ENCODE measurements at regions not wholly inside any gene's neighbourhood (a gene's known extent, or its start where the extent isn't known, plus 50 kb on each side); places are given as distances from the start of the nearest gene placed in this dataset.
"Not testable (repeated sequence)": the region's sequence is repeated elsewhere in the genome, so short reads cannot be mapped to it uniquely, and the experiment has no call there.

- not testable (repeated sequence) for DNase-seq (ENCODE audit: low spot score)
Observed at GRCh38 chr4:49117951-49118350, 131.9 kb downstream of the CWH43 start.

DNA sequence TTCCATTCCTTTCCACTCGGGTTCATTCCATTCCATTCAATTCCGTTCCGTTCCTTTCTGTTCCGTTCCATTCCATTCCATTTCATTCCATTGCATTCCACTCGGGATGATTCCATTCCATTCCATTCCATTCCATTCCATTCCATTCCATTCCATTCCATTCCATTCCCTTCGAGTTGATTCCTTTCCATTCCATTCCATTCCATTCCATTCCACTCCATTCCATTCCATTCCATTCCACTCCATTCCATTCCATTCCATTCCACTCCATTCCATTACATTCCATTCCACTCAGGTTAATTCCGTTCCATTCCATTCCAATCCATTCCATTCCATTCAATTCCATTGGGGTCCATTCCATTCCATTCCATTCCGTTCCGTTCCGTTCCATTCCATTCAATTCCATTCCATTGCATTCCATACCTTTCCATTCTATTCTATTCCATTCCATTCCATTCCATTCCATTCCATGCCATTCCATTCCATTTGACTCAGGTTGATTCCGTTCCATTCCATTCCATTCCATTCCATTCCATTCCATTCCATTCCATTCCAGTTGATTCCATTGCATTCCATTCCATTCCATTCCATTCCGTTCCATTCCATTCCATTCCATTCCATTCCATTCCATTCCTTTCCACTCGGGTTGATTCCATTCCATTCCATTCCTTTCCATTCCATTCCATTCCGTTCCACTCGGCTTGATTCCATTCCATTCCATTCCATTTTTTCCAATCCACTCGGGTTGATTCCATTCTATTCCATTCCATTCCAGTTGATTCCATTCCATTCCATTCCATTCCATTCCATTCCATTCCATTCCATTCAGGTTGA lies 132.5 kb downstream of the CWH43 start:
- not testable (repeated sequence) for DNase-seq (ENCODE audit: low spot score)

DNA sequence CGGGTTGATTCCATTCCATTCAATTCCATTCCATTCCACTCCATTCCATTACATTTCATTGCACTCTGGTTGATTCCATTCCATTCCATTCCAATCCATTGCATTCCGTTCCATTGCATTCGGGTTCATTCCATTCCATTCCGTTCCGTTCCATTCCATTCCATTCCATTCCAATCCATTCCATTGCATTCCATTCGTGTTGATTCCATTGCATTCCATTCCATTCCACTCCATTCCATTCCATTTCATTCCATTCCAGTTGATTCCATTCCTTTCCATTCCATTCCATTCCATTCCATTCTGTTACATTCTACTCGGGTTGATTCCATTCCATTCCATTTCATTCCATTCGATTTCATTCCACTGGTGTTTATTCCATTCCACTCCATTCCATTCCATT lies 133.3 kb downstream of the CWH43 start:
- not testable (repeated sequence) for DNase-seq (ENCODE audit: low spot score)

DNA sequence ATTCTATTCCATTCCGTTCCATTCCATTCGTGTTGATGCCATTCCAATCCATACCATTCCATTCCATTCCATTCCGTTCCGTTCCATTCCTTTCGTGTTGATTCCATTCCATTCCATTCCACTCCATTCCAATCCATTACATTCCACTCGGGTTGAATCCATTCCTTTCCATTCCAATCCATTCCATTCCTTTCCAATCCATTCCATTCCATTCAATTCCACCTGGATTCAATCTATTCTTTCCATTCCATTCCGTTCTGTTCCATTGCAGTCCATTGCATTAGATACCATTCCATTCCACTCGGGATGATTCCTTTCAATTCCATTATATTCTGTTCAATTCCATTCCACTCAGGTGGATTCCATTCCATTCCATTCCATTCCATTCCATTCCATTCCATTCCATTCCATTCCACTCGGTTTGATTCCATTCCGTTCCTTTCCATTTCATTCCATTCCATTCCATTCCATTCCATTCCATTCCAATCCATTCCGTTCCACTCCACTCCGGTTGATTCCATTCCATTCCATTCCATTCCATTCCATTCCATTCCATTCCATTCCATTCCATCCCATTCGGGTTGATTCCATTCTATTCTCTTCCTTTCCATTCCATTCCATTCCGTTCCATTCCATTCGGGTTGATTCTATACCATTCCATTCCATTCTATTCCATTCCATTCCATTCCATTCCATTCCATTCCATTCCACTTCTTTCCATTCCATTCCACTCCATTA lies 134.1 kb downstream of the CWH43 start:
- DNase-seq (ENCODE audit: low spot score), result not testable (repeated sequence)

GRCh38 chr4:49120804-49121203 lies 134.7 kb downstream of the CWH43 start:
- DNase-seq (ENCODE audit: low spot score), result not testable (repeated sequence)

- DNase-seq (ENCODE audit: low spot score), result not testable (repeated sequence)
Observed at GRCh38 chr4:49126443-49126842, 140.4 kb downstream of the CWH43 start.

DNA sequence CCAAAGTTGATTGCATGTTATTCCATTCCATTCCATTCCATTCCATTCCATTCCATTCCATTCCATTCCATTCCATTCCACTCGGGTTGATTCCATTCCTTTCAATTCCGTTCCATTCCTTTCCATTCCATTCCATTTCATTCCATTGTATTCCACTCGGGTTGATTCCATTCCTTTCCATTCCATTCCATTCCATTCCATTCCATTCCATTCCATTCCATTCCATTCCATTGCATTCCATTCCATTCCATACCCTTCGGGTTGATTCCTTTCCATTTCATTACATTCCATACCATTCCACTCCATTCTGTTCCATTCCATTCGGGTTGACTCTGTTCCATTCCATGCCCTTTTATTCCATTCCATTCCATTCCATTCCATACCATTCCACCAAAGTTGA lies 140.8 kb downstream of the CWH43 start:
- not testable (repeated sequence) for DNase-seq (ENCODE audit: low spot score)

DNA sequence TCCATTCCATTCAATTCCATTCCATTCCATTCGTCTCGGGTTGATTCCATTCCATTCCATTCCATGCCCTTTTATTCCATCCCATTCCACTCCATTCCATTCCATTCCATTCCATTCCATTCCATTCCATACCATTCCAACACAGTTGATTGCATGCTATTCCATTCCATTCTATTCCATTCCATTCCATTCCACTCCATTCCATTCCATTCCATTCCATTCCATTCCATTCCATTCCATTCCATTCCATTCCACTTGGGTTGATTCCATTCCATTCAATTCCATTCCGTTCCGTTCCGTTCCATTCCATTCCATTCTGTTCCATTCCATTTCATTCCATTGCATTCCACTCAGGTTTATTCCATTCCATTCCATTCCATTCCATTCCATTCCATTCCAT lies 143.3 kb downstream of the CWH43 start:
- not testable (repeated sequence) for DNase-seq (ENCODE audit: low spot score)

DNA sequence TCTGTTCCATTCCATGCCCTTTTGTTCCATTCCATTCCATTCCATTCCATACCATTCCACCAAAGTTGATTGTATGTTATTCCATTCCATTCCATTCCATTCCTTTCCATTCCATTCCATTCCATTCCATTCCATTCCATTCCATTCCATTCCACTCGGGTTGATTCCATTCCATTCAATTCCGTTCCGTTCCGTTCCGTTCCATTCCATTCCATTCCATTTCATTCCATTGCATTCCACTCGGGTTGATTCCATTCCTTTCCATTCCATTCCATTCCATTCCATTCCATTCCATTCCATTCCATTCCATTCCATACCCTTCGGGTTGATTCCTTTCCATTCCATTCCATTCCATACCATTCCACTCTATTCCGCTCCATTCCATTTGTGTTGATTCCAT lies 143.8 kb downstream of the CWH43 start:
- DNase-seq (ENCODE audit: low spot score), result not testable (repeated sequence)

DNA sequence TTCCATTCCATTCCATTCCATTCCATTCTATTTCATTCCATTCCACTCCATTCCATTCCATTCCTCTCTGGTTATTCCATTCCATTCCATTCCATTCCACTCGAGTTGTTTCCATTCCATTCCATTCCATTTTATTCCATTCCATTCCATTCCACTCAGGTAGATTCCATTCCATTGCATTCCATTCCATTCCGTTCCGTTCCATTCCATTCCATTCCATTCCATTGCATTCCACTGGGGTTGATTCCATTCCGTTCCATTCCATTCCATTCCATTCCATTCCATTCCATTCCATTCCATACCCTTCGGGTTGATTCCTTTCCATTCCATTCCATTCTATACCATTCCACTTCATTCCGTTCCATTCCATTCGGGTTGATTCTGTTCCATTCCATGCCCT lies 144.6 kb downstream of the CWH43 start:
- not testable (repeated sequence) for DNase-seq (ENCODE audit: low spot score)

DNA sequence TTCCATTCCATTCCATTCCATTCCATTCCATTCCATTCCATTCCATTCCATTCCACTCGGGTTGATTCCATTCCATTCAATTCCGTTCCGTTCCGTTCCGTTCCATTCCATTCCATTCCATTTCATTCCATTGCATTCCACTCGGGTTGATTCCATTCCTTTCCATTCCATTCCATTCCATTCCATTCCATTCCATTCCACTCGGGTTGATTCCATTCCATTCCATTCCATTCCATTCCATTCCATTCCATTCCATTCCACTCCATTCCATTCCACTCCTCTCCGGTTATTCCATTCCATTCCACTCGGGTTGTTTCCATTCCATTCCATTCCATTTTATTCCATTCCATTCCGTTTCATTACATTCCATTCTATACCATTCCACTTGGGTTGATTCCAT lies 151.0 kb downstream of the CWH43 start:
- not testable (repeated sequence) for DNase-seq (ENCODE audit: low spot score)

DNA sequence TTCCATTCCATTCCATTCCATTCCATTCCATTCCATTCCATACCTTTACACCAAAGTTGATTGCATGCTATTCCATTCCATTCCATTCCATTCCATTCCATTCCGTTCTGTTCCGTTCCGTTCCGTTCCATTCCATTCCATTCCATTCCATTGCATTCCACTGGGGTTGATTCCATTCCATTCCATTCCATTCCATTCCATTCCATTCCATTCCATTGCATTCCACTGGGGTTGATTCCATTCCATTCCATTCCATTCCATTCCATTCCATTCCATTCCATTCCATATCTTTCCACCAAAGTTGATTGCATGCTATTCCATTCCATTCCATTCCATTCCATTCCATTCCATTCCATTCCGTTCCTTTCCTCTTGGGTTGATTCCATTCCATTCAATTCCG lies 151.9 kb downstream of the CWH43 start:
- not testable (repeated sequence) for DNase-seq (ENCODE audit: low spot score)

- DNase-seq (ENCODE audit: low spot score), result not testable (repeated sequence)
Observed at GRCh38 chr4:49138818-49139217, 152.7 kb downstream of the CWH43 start.

GRCh38 chr4:49139513-49139912 lies 153.4 kb downstream of the CWH43 start:
- not testable (repeated sequence) for DNase-seq (ENCODE audit: low spot score)

- not testable (repeated sequence) for DNase-seq (ENCODE audit: low spot score)
Observed at GRCh38 chr4:49140351-49140750, 154.3 kb downstream of the CWH43 start.

GRCh38 chr4:49141955-49142354 lies 155.9 kb downstream of the CWH43 start:
- not testable (repeated sequence) for DNase-seq (ENCODE audit: low spot score)

DNA sequence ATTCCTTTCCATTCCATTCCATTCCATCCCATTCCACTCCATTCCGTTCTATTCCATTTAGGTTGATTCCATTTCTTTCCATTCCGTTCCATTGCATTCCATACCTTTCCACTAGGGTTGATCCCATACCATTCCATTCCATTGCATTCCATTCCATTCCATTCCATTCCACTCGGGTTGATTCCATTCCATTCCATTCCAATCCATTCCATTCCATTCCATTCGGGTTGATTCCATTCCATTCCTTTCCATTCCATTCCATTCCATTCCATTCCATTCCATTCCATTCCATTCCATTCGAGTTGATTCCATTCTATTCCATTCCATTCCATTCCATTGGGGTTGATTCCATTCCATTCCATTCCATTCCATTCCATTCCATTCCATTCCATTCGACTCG lies 161.1 kb downstream of the CWH43 start:
- not testable (repeated sequence) for DNase-seq (ENCODE audit: low spot score)

GRCh38 chr4:49147596-49147995 lies 161.5 kb downstream of the CWH43 start:
- DNase-seq (ENCODE audit: low spot score), result not testable (repeated sequence)

GRCh38 chr4:49149006-49149975 lies 163.2 kb downstream of the CWH43 start:
- DNase-seq (ENCODE audit: low spot score), result peak; percentile 88

DNA sequence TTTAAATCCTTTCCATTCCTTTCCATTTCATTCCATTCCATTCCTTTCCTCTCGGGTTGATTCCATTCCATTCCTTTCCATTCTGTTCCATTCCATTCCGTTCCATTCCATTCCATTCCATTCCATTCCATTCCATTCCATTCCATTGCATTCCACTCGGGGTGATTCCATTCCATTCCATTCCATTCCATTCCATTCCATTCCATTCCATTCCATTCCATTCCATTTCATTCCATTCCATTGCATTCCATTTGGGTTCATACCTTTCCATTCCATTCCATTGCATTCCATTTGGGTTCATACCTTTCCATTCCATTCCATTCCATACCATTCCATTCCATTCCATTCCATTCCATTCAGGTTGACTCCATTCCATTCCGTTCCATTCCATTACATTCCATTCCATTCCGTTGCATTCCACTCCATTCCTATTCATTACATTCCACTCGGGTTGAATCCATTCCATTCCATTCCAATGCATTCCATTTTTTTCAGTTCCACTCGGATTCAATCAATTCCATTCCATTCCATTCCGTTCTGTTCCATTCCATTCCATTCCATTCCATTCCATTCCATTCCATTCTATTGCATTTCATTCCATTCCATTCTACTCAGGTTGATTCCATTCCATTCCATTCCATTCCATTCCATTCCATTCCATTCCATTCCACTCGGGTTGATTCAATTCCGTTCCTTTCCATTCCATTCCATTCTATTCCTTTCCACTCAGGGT lies 164.4 kb downstream of the CWH43 start:
- DNase-seq (ENCODE audit: low spot score), result not testable (repeated sequence)

GRCh38 chr4:49153011-49153410 lies 166.9 kb downstream of the CWH43 start:
- DNase-seq (ENCODE audit: low spot score), result not testable (repeated sequence)

Measured in left forelimb (tissue), 1 donor.